Cardiac fibroblast (primary cell): ENCODE measurements at regions not wholly inside any gene's neighbourhood (a gene's known extent, or its start where the extent isn't known, plus 50 kb on each side); places are given as distances from the start of the nearest gene placed in this dataset.

Experiments
- DNase-seq, 2 donors: peaks; one replicate each; pipeline versions ENCODE4 v3.0.0 to v3.0.0-alpha.2; 2010; ENCODE audit warnings: low read depth in 2 of 2
- H3K4me3 ChIP-seq, 2 donors: replicated peaks in 1 of 2; 1 replicate in 1 of 2; 2 replicates in 1 of 2; pipeline ENCODE4 v1.5.1; 2011; ENCODE audit warnings: low read depth in 2 of 2, low read length in 2 of 2, mild to moderate bottlenecking in 2 of 2, moderate library complexity in 1 of 2
- CTCF ChIP-seq: IDR thresholded peaks from one replicate; pipeline ENCODE4 v1.5.1; 2011; ENCODE audit warnings: low read depth, mild to moderate bottlenecking, low read length, inconsistent platforms

- no peak for TF ChIP-seq CTCF
- H3K4me3 ChIP-seq: no peak overlapping the region
- DNase-seq: no peak
These were observed 50.8 kb upstream of the CACNA2D1 start for GRCh38 chr7:82494420-82494819.
